ENCODE measurements at regions not wholly inside any gene's neighbourhood (a gene's known extent, or its start where the extent isn't known, plus 50 kb on each side); places are given as distances from the start of the nearest gene placed in this dataset.
"Not testable (repeated sequence)": the region's sequence is repeated elsewhere in the genome, so short reads cannot be mapped to it uniquely, and the experiment has no call there.

DNA sequence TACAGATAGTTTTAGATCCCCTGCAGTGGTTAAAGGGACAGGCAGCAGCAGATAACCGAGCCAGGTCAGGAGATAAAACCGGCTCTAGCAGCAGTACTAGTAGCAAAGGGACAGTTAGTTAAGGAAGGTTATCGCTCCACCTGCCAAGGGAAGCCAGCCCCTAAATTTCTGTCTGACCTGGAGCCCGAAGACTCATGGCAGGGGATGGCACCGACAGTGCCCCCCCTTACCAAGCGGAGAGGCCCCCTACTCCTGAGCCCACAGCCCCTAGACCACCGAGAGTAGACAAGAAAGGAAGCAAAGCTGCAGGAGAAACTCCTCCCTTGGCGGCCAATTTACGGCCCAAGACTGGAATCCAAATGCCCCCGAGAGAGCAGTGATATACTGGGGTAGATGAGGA, 61.3 kb upstream of the MAGEC2 start:
- TF ChIP-seq, protein P1, sequence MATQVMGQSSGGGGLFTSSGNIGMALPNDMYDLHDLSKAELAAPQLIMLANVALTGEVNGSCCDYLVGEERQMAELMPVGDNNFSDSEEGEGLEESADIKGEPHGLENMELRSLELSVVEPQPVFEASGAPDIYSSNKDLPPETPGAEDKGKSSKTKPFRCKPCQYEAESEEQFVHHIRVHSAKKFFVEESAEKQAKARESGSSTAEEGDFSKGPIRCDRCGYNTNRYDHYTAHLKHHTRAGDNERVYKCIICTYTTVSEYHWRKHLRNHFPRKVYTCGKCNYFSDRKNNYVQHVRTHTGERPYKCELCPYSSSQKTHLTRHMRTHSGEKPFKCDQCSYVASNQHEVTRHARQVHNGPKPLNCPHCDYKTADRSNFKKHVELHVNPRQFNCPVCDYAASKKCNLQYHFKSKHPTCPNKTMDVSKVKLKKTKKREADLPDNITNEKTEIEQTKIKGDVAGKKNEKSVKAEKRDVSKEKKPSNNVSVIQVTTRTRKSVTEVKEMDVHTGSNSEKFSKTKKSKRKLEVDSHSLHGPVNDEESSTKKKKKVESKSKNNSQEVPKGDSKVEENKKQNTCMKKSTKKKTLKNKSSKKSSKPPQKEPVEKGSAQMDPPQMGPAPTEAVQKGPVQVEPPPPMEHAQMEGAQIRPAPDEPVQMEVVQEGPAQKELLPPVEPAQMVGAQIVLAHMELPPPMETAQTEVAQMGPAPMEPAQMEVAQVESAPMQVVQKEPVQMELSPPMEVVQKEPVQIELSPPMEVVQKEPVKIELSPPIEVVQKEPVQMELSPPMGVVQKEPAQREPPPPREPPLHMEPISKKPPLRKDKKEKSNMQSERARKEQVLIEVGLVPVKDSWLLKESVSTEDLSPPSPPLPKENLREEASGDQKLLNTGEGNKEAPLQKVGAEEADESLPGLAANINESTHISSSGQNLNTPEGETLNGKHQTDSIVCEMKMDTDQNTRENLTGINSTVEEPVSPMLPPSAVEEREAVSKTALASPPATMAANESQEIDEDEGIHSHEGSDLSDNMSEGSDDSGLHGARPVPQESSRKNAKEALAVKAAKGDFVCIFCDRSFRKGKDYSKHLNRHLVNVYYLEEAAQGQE (IDR thresholded peaks at IDR 0.05; ENCODE audit: insufficient read depth in 1 of 2, low read depth in 2 of 2, low read length in 1 of 2), result no peak
- no peak for TF ChIP-seq POLR2AphosphoS5 (IDR thresholded peaks at IDR 0.05; ENCODE audit: low read depth, low read length)
- TF ChIP-seq TCF7L2 (IDR thresholded peaks at IDR 0.05; ENCODE audit: low read depth, low read length), result no peak
- no peak for TF ChIP-seq SIN3A (IDR thresholded peaks at IDR 0.05; ENCODE audit: borderline replicate concordance, insufficient read depth, low read depth, low read length)
- TF ChIP-seq, protein P2, sequence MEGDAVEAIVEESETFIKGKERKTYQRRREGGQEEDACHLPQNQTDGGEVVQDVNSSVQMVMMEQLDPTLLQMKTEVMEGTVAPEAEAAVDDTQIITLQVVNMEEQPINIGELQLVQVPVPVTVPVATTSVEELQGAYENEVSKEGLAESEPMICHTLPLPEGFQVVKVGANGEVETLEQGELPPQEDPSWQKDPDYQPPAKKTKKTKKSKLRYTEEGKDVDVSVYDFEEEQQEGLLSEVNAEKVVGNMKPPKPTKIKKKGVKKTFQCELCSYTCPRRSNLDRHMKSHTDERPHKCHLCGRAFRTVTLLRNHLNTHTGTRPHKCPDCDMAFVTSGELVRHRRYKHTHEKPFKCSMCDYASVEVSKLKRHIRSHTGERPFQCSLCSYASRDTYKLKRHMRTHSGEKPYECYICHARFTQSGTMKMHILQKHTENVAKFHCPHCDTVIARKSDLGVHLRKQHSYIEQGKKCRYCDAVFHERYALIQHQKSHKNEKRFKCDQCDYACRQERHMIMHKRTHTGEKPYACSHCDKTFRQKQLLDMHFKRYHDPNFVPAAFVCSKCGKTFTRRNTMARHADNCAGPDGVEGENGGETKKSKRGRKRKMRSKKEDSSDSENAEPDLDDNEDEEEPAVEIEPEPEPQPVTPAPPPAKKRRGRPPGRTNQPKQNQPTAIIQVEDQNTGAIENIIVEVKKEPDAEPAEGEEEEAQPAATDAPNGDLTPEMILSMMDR (IDR thresholded peaks at IDR 0.05), result no peak
- CTCF ChIA-PET, result no interaction called here
- DNase-seq (ENCODE audit: low read depth, low spot score) (no peak), ATAC-seq (no peak)
- Histone ChIP-seq H3K27ac (ENCODE audit: low read length) (no peak overlapping the region), H3K27me3 (ENCODE audit: control insufficient read depth, insufficient read depth, low read length) (no peaks in the 10 kb centered on the region), H3K36me3 (ENCODE audit: control insufficient read depth, insufficient read depth, low read length) (no peaks in the 10 kb centered on the region), H3K9me3 (ENCODE audit: control insufficient read depth, insufficient read depth, low read depth, low read length) (no peaks in the 10 kb centered on the region), H3K4me1 (ENCODE audit: control insufficient read depth, insufficient read depth, low read length) (no peaks in the 10 kb centered on the region), H3K4me3 (ENCODE audit: low read depth in 2 of 2, low read length in 2 of 2) (no peak overlapping the region)
- intact Hi-C loops (cut with micrococcal nuclease; ENCODE audit: unreplicated experiment), result no loop called here
- POLR2A ChIA-PET, result no interaction called here
- no TSS peak for BruUV-seq (replicated peaks)
- in situ Hi-C loops (cut with HindIII; ENCODE audit: low pct_unique_long_range_greater_than_20kb, low sequenced_read_pairs), result no loop called here

DNA sequence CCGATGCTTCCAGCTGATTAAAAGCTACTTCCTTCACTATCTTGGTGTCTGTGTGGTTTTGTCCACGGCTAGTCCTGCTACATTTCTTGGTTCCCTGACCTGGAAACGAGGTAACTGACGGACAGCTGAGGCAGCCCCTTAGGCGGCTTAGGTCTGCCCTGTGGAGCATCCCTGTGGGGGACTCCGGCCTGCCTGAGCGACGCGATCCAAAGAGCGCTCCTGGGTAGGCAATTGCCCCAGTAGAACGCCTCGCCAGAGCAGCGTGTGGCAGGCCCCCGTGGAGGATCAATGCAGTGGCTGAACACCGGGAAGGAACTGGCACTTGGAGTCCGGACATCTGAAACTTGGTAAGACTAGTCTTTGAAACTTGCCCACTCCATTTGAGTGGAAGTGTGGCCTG, 60.5 kb upstream of the MAGEC2 start:
- H3K36me3 ChIP-seq (ENCODE audit: control insufficient read depth, insufficient read depth, low read length); H3K27me3 ChIP-seq (ENCODE audit: control insufficient read depth, insufficient read depth, low read length); H3K4me3 ChIP-seq (ENCODE audit: low read depth in 2 of 2, low read length in 2 of 2); DNase-seq (ENCODE audit: low read depth, low spot score); BruUV-seq (replicated peaks); in situ Hi-C loops (cut with HindIII; ENCODE audit: low pct_unique_long_range_greater_than_20kb, low sequenced_read_pairs); CTCF ChIA-PET; ATAC-seq; H3K4me1 ChIP-seq (ENCODE audit: control insufficient read depth, insufficient read depth, low read length); intact Hi-C loops (cut with micrococcal nuclease; ENCODE audit: unreplicated experiment); H3K9me3 ChIP-seq (ENCODE audit: control insufficient read depth, insufficient read depth, low read depth, low read length); H3K27ac ChIP-seq (ENCODE audit: low read length); POLR2A ChIA-PET: not testable (repeated sequence)

DNA sequence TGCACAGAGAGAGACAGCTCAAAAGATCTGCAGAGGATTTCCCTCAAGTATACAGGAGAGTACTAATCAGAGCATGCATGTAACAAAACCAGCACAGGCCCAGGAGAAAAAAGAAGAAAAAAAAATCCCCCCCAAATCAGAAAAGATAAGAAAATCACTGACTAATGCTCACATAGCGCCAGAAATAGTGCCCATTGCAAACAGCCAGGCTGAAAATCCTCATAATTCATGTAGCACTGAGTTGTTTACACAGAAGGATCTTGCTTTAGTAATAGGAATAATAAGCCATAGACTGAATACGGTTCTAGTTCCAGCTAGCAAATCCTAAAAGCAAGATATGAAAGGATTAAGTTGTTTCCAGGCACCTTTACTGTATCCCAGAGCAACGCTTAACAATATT, 51.8 kb upstream of the MAGEC2 start:
- POLR2A ChIA-PET, result no interaction called here

More for the DNA sequence above, 51.8 kb upstream of the MAGEC2 start:
- Histone ChIP-seq H3K4me3 (ENCODE audit: low read depth in 2 of 2, low read length in 2 of 2) (no peak overlapping the region), H3K4me1 (ENCODE audit: control insufficient read depth, insufficient read depth, low read length) (no peaks in the 10 kb centered on the region), H3K27me3 (ENCODE audit: control insufficient read depth, insufficient read depth, low read length) (no peaks in the 10 kb centered on the region), H3K36me3 (ENCODE audit: control insufficient read depth, insufficient read depth, low read length) (no peaks in the 10 kb centered on the region), H3K27ac (ENCODE audit: low read length) (no peak overlapping the region), H3K9me3 (ENCODE audit: control insufficient read depth, insufficient read depth, low read depth, low read length) (no peaks in the 10 kb centered on the region)
- in situ Hi-C loops (cut with HindIII; ENCODE audit: low pct_unique_long_range_greater_than_20kb, low sequenced_read_pairs) (no loop called here), intact Hi-C loops (cut with micrococcal nuclease; ENCODE audit: unreplicated experiment) (no loop called here)
- ATAC-seq (no peak), DNase-seq (ENCODE audit: low read depth, low spot score) (no peak)
- no TSS peak for BruUV-seq (replicated peaks)
- TF ChIP-seq TCF7L2 (IDR thresholded peaks at IDR 0.05; ENCODE audit: low read depth, low read length), result no peak
- TF ChIP-seq, protein P2 (IDR thresholded peaks at IDR 0.05), result no peak
- TF ChIP-seq SIN3A (IDR thresholded peaks at IDR 0.05; ENCODE audit: borderline replicate concordance, insufficient read depth, low read depth, low read length), result no peak
- TF ChIP-seq, protein P1 (IDR thresholded peaks at IDR 0.05; ENCODE audit: insufficient read depth in 1 of 2, low read depth in 2 of 2, low read length in 1 of 2), result no peak
- no peak for TF ChIP-seq POLR2AphosphoS5 (IDR thresholded peaks at IDR 0.05; ENCODE audit: low read depth, low read length)
- CTCF ChIA-PET, result no interaction called here
